GM18520 (cell line): ENCODE measurements at regions not wholly inside any gene's neighbourhood (a gene's known extent, or its start where the extent isn't known, plus 50 kb on each side); places are given as distances from the start of the nearest gene placed in this dataset.

ENCODE experiments used
- ATAC-seq: cut with Tn5 transposase; IDR thresholded peaks from one replicate; pipeline ENCODE4 v1.9.1; 2021; ENCODE audit not compliant: unreplicated experiment

- ATAC-seq = no peak
Measured at GRCh38 chr5:89946508-89946907, 463.0 kb downstream of the CETN3 start.

GRCh38 chr5:89942171-89942570, 467.4 kb downstream of the CETN3 start:
- ATAC-seq = no peak

- no peak for ATAC-seq
Measured at GRCh38 chr5:89936576-89936975, 473.0 kb downstream of the CETN3 start.

- no peak for ATAC-seq
Measured at GRCh38 chr5:89934069-89934468, 475.5 kb downstream of the CETN3 start.

GRCh38 chr5:89932771-89933181, 476.8 kb downstream of the CETN3 start:
- ATAC-seq = no peak

- peak; percentile 70 for ATAC-seq
Measured at GRCh38 chr5:89930591-89931392, 478.8 kb downstream of the CETN3 start.

GRCh38 chr5:89929834-89930233, 479.7 kb downstream of the CETN3 start:
- ATAC-seq = no peak

- no peak for ATAC-seq
Measured at GRCh38 chr5:89929173-89929572, 480.4 kb downstream of the CETN3 start.

GRCh38 chr5:89922161-89922560, 487.4 kb downstream of the CETN3 start:
- no peak for ATAC-seq

GRCh38 chr5:89917112-89917511, 492.4 kb downstream of the CETN3 start:
- ATAC-seq = no peak

GRCh38 chr5:89916131-89916530, 493.4 kb downstream of the CETN3 start:
- no peak for ATAC-seq

- no peak for ATAC-seq
Measured at GRCh38 chr5:89908876-89909275, 500.7 kb downstream of the CETN3 start.

- ATAC-seq = no peak
Measured at GRCh38 chr5:89904442-89904841, 505.1 kb downstream of the CETN3 start.

GRCh38 chr5:89901983-89902382, 507.6 kb downstream of the CETN3 start:
- ATAC-seq = no peak

GRCh38 chr5:89901346-89901745, 508.2 kb downstream of the CETN3 start:
- ATAC-seq = no peak

- no peak for ATAC-seq
Measured at GRCh38 chr5:89900346-89900745, 509.2 kb downstream of the CETN3 start.

GRCh38 chr5:89899559-89899958, 510.0 kb downstream of the CETN3 start:
- no peak for ATAC-seq

GRCh38 chr5:89893546-89893945, 516.0 kb downstream of the CETN3 start:
- ATAC-seq = no peak

- ATAC-seq = no peak
Measured at GRCh38 chr5:89885670-89886069, 523.9 kb downstream of the CETN3 start.

GRCh38 chr5:89883967-89884366, 525.6 kb downstream of the CETN3 start:
- ATAC-seq = no peak

GRCh38 chr5:89878140-89879132, 531.1 kb downstream of the CETN3 start:
- no peak for ATAC-seq

- ATAC-seq = no peak
Measured at GRCh38 chr5:89871906-89872305, 537.6 kb downstream of the CETN3 start.
